Neutrophil (primary cell): ENCODE measurements at regions not wholly inside any gene's neighbourhood (a gene's known extent, or its start where the extent isn't known, plus 50 kb on each side); places are given as distances from the start of the nearest gene placed in this dataset.

Experiments used
- H3K27ac ChIP-seq: fragments of 200-600 bp; sonication (generic); 2 replicates; pipeline ENCODE4 v1.5.1; 2016; ENCODE audit warnings: mild to moderate bottlenecking, moderate library complexity
- H3K27me3 ChIP-seq: fragments of 200-600 bp; sonication (generic); 2 replicates; pipeline ENCODE4 v1.6.0; 2016; ENCODE audit warnings: mild to moderate bottlenecking
- H3K36me3 ChIP-seq: fragments of 200-600 bp; sonication (generic); 2 replicates; pipeline ENCODE4 v1.5.1; 2017
- H3K4me1 ChIP-seq, 2 experiments: fragments of 200-600 bp in 1 of 2; sonication (generic) in 1 of 2; 1 replicate in 1 of 2; 2 replicates in 1 of 2; pipeline versions ENCODE4 v1.5.1 to v1.6.1; 2013 to 2016; ENCODE audit warnings: low read depth in 1 of 2, low read length in 1 of 2, mild to moderate bottlenecking in 1 of 2, moderate library complexity in 1 of 2; ENCODE audit not compliant: control insufficient read depth in 1 of 2, insufficient read depth in 1 of 2
- H3K4me3 ChIP-seq, 2 experiments: fragments of 200-600 bp in 1 of 2; sonication (generic) in 1 of 2; 1 replicate in 1 of 2; 2 replicates in 1 of 2; pipeline ENCODE4 v1.5.1; 2013 to 2016; ENCODE audit warnings: low read depth in 1 of 2, low read length in 1 of 2, mild to moderate bottlenecking in 1 of 2, moderate library complexity in 1 of 2
- H3K9me3 ChIP-seq: fragments of 200-600 bp; sonication (generic); 2 replicates; pipeline ENCODE4 v1.5.1; 2016
- CTCF ChIP-seq: fragments of 200-600 bp; sonication (generic); IDR thresholded peaks from 2 replicates; pipeline ENCODE4 v1.5.1; 2016; ENCODE audit warnings: antibody characterized with exemption

GRCh38 chr3:141418751-141419150 lies 50.4 kb downstream of the ZBTB38 start:
- H3K27me3 ChIP-seq = no peaks in the 10 kb centered on the region
- no peaks in the 10 kb centered on the region for H3K4me1 ChIP-seq
- no peaks in the 10 kb centered on the region for H3K9me3 ChIP-seq
- no peak for TF ChIP-seq CTCF
- H3K27ac ChIP-seq = no peak overlapping the region
- no peak overlapping the region for H3K4me3 ChIP-seq
- H3K36me3 ChIP-seq = peaks cover 16% of the 10 kb centered on the region

- no peak overlapping the region for H3K27ac ChIP-seq
- H3K4me1 ChIP-seq = no peaks in the 10 kb centered on the region
- H3K36me3 ChIP-seq = peaks cover 6% of the 10 kb centered on the region
Observed at GRCh38 chr3:141419946-141420345, 51.6 kb downstream of the ZBTB38 start.

GRCh38 chr3:141421186-141421585 lies 52.9 kb downstream of the ZBTB38 start:
- Histone ChIP-seq H3K27me3 (no peaks in the 10 kb centered on the region), H3K4me3 (no peak overlapping the region), H3K36me3 (no peaks in the 10 kb centered on the region), H3K27ac (no peak overlapping the region), H3K9me3 (no peaks in the 10 kb centered on the region), H3K4me1 (peaks cover 8 to 9% of the 10 kb centered on the region in 2 experiments)
- no peak for TF ChIP-seq CTCF

More at GRCh38 chr3:141419946-141420345, 51.6 kb downstream of the ZBTB38 start:
- H3K9me3 ChIP-seq = no peaks in the 10 kb centered on the region
- TF ChIP-seq CTCF = no peak
- no peaks in the 10 kb centered on the region for H3K27me3 ChIP-seq
- H3K4me3 ChIP-seq = no peak overlapping the region

GRCh38 chr3:141421639-141422319 lies 53.5 kb downstream of the ZBTB38 start:
- no peak for TF ChIP-seq CTCF
- no peaks in the 10 kb centered on the region for H3K36me3 ChIP-seq
- H3K9me3 ChIP-seq = no peaks in the 10 kb centered on the region
- no peak overlapping the region for H3K27ac ChIP-seq
- peaks cover 13 to 15% of the 10 kb centered on the region in 2 experiments for H3K4me1 ChIP-seq
- H3K27me3 ChIP-seq = no peaks in the 10 kb centered on the region
- H3K4me3 ChIP-seq = no peak overlapping the region

- Histone ChIP-seq H3K4me3 (no peak overlapping the region), H3K4me1 (peaks cover 13 to 15% of the 10 kb centered on the region in 2 experiments), H3K27me3 (no peaks in the 10 kb centered on the region), H3K9me3 (no peaks in the 10 kb centered on the region), H3K27ac (no peak overlapping the region), H3K36me3 (no peaks in the 10 kb centered on the region)
- TF ChIP-seq CTCF = no peak
Observed at GRCh38 chr3:141422961-141423582, 54.8 kb downstream of the ZBTB38 start.
